ENCODE measurements at regions not wholly inside any gene's neighbourhood (a gene's known extent, or its start where the extent isn't known, plus 50 kb on each side); places are given as distances from the start of the nearest gene placed in this dataset.

GRCh38 chr6:164258421-164258820, 843.9 kb downstream of the QKI start:
- no peaks in the 10 kb centered on the region for H3K36me3 ChIP-seq (ENCODE audit: insufficient read depth, low read length)
- Mint-ChIP-seq H3K4me1 (ENCODE audit: low read depth) (no peaks in the 10 kb centered on the region), H3K36me3 (ENCODE audit: low read depth) (no peaks in the 10 kb centered on the region), H3K4me3 (no peak overlapping the region), H3K9me3 (peaks cover 2% of the 10 kb centered on the region), H3K27me3 (no peaks in the 10 kb centered on the region), H3K27ac (no peak overlapping the region)
- no peak overlapping the region for H3K4me3 ChIP-seq (ENCODE audit: low read length)
- TF ChIP-seq, protein P1, sequence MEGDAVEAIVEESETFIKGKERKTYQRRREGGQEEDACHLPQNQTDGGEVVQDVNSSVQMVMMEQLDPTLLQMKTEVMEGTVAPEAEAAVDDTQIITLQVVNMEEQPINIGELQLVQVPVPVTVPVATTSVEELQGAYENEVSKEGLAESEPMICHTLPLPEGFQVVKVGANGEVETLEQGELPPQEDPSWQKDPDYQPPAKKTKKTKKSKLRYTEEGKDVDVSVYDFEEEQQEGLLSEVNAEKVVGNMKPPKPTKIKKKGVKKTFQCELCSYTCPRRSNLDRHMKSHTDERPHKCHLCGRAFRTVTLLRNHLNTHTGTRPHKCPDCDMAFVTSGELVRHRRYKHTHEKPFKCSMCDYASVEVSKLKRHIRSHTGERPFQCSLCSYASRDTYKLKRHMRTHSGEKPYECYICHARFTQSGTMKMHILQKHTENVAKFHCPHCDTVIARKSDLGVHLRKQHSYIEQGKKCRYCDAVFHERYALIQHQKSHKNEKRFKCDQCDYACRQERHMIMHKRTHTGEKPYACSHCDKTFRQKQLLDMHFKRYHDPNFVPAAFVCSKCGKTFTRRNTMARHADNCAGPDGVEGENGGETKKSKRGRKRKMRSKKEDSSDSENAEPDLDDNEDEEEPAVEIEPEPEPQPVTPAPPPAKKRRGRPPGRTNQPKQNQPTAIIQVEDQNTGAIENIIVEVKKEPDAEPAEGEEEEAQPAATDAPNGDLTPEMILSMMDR (IDR thresholded peaks at IDR 0.05), result no peak
- no peaks in the 10 kb centered on the region for H3K27me3 ChIP-seq (ENCODE audit: control insufficient read depth in 1 of 2, insufficient read depth in 2 of 2, low read length in 2 of 2)
- DNase-seq, result no peak
- H3K4me1 ChIP-seq (ENCODE audit: insufficient read depth, low read length), result no peaks in the 10 kb centered on the region
- ChIA-PET CTCF (no interaction called here), POLR2A (no interaction called here)
- no peak for ATAC-seq (ENCODE audit: poor library complexity)
- no peak overlapping the region for H3K27ac ChIP-seq (ENCODE audit: low read depth in 1 of 2, low read length in 2 of 2)
- no peaks in the 10 kb centered on the region for H3K9me3 ChIP-seq (ENCODE audit: control insufficient read depth in 1 of 2, insufficient read depth in 1 of 2, low read length in 2 of 2)
- intact Hi-C loops (cut with DNase I, micrococcal nuclease), result no loop called here

DNA sequence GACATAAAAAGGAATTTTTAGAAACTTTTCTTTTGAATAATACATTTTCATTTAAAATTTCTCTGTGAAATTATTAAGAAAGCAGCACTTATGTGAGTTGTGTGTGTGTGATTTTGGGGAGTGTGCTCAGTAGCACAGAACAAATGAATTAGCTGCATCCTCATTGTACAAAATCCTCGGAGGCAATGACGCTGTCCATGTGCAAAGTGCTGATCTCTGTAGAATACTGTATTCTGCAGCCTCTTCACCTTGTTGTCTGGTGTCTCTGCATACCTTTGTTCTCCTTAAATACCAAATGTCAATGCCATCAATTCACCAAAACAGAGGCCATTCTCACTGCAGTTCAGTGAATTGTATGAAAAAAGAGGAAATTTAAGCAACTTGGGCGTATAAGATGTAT, 838.4 kb downstream of the QKI start:
- POLR2A ChIA-PET, result no interaction called here
- no peaks in the 10 kb centered on the region for H3K9me3 Mint-ChIP-seq

DNA sequence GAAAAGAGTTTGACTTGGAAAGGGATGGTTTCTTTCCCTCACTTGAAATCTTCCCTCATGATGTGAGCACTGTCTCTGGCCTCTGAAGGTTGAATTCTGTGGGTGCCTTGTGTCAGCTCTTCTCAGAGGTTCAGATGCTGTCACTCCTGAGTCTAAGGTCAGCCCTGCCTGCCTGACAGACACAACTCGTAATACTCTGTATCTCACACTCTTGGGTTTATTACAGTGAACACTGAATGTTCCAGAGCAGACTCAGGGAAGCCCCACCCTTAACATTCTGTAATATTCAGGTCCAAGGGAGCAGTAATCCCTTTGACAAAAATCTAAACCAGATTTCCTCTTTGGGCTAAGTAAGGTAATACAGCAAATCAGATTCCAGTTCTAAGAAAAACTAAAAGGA, 837.8 kb downstream of the QKI start:
- intact Hi-C loops (cut with DNase I, micrococcal nuclease), result no loop called here
- Histone ChIP-seq H3K4me1 (ENCODE audit: insufficient read depth, low read length) (no peaks in the 10 kb centered on the region), H3K36me3 (ENCODE audit: insufficient read depth, low read length) (no peaks in the 10 kb centered on the region), H3K4me3 (ENCODE audit: low read length) (no peak overlapping the region), H3K9me3 (ENCODE audit: control insufficient read depth in 1 of 2, insufficient read depth in 1 of 2, low read length in 2 of 2) (no peaks in the 10 kb centered on the region), H3K27ac (ENCODE audit: low read depth in 1 of 2, low read length in 2 of 2) (no peak overlapping the region), H3K27me3 (ENCODE audit: control insufficient read depth in 1 of 2, insufficient read depth in 2 of 2, low read length in 2 of 2) (no peaks in the 10 kb centered on the region)
- POLR2A ChIA-PET, result no interaction called here
- no peak overlapping the region for H3K27ac Mint-ChIP-seq
- no peaks in the 10 kb centered on the region for H3K36me3 Mint-ChIP-seq (ENCODE audit: low read depth)
- no peak overlapping the region for H3K4me3 Mint-ChIP-seq
- DNase-seq (no peak), ATAC-seq (ENCODE audit: poor library complexity) (no peak)
- H3K9me3 Mint-ChIP-seq, result no peaks in the 10 kb centered on the region
- CTCF ChIA-PET, result no interaction called here
- TF ChIP-seq, protein P1 (IDR thresholded peaks at IDR 0.05), result no peak
- H3K4me1 Mint-ChIP-seq (ENCODE audit: low read depth), result no peaks in the 10 kb centered on the region
- no peaks in the 10 kb centered on the region for H3K27me3 Mint-ChIP-seq

More for the DNA sequence above, 838.4 kb downstream of the QKI start:
- intact Hi-C loops (cut with DNase I, micrococcal nuclease), result no loop called here
- CTCF ChIA-PET, result no interaction called here
- H3K9me3 ChIP-seq (ENCODE audit: control insufficient read depth in 1 of 2, insufficient read depth in 1 of 2, low read length in 2 of 2), result no peaks in the 10 kb centered on the region
- no peak overlapping the region for H3K27ac ChIP-seq (ENCODE audit: low read depth in 1 of 2, low read length in 2 of 2)
- H3K27me3 ChIP-seq (ENCODE audit: control insufficient read depth in 1 of 2, insufficient read depth in 2 of 2, low read length in 2 of 2), result no peaks in the 10 kb centered on the region
- H3K36me3 Mint-ChIP-seq (ENCODE audit: low read depth), result no peaks in the 10 kb centered on the region
- ATAC-seq (ENCODE audit: poor library complexity) (no peak), DNase-seq (no peak)
- no peak overlapping the region for H3K27ac Mint-ChIP-seq
- H3K4me3 Mint-ChIP-seq, result no peak overlapping the region
- H3K4me3 ChIP-seq (ENCODE audit: low read length), result no peak overlapping the region
- H3K4me1 ChIP-seq (ENCODE audit: insufficient read depth, low read length), result no peaks in the 10 kb centered on the region
- H3K36me3 ChIP-seq (ENCODE audit: insufficient read depth, low read length), result no peaks in the 10 kb centered on the region
- TF ChIP-seq, protein P1 (IDR thresholded peaks at IDR 0.05), result no peak
- no peaks in the 10 kb centered on the region for H3K27me3 Mint-ChIP-seq
- no peaks in the 10 kb centered on the region for H3K4me1 Mint-ChIP-seq (ENCODE audit: low read depth)

Data from CD4-positive, alpha-beta T cell (primary cell).